Fibroblast of lung (primary cell): ENCODE measurements at regions not wholly inside any gene's neighbourhood (a gene's known extent, or its start where the extent isn't known, plus 50 kb on each side); places are given as distances from the start of the nearest gene placed in this dataset.

Source experiments
- DNase-seq, 2 donors: peaks; one replicate each; pipeline versions ENCODE4 v3.0.0 to v3.0.0-alpha.2; 2010; ENCODE audit warnings: low read depth in 2 of 2
- H2AFZ ChIP-seq: 2 replicates; pipeline ENCODE4 v1.5.1; 2012; ENCODE audit warnings: low read length, control low read depth, inconsistent platforms
- H3K27ac ChIP-seq: 2 replicates; pipeline ENCODE4 v1.5.1; 2011; ENCODE audit warnings: low read length, control low read depth; ENCODE audit not compliant: insufficient read depth
- H3K27me3 ChIP-seq: 2 replicates; pipeline ENCODE4 v1.5.1; 2011; ENCODE audit warnings: mild to moderate bottlenecking, low read length; ENCODE audit not compliant: control insufficient read depth, insufficient read depth
- H3K36me3 ChIP-seq: 2 replicates; pipeline ENCODE4 v1.5.1; 2011; ENCODE audit warnings: low read length; ENCODE audit not compliant: control insufficient read depth, insufficient read depth
- H3K4me1 ChIP-seq: 2 replicates; pipeline ENCODE4 v1.5.1; 2011; ENCODE audit warnings: low read length; ENCODE audit not compliant: control insufficient read depth, insufficient read depth; ENCODE audit errors: extremely low read depth
- H3K4me2 ChIP-seq: 2 replicates; pipeline ENCODE4 v1.5.1; 2011; ENCODE audit warnings: low read length, control low read depth; ENCODE audit not compliant: insufficient read depth; ENCODE audit errors: extremely low read depth
- H3K4me3 ChIP-seq, 4 experiments: fragments of 200-600 bp in 1 of 4; sonication (generic) in 1 of 4; replicated peaks in 1 of 4; 2 replicates each; pipeline ENCODE4 v1.5.1; 2011 to 2016; ENCODE audit warnings: low read length in 4 of 4, low read depth in 3 of 4, mild to moderate bottlenecking in 3 of 4, control low read depth in 2 of 4, inconsistent platforms in 1 of 4, mixed read lengths in 1 of 4; ENCODE audit not compliant: insufficient read depth in 1 of 4; ENCODE audit errors: control extremely low read depth in 1 of 4
- H3K79me2 ChIP-seq: 2 replicates; pipeline ENCODE4 v1.5.1; 2012; ENCODE audit warnings: mild to moderate bottlenecking, low read length, inconsistent platforms; ENCODE audit not compliant: control insufficient read depth, insufficient read depth
- H3K9ac ChIP-seq: 2 replicates; pipeline ENCODE4 v1.5.1; 2011; ENCODE audit warnings: mild to moderate bottlenecking, low read length, control low read depth; ENCODE audit not compliant: insufficient read depth
- H3K9me3 ChIP-seq: 2 replicates; pipeline ENCODE4 v1.5.1; 2012; ENCODE audit warnings: low read depth, low read length; ENCODE audit not compliant: control insufficient read depth, insufficient read depth
- H4K20me1 ChIP-seq: 2 replicates; pipeline ENCODE4 v1.5.1; 2011; ENCODE audit warnings: low read length; ENCODE audit not compliant: control insufficient read depth, insufficient read depth; ENCODE audit errors: extremely low read depth
- CTCF ChIP-seq, 2 donors: IDR thresholded peaks in 1 of 2; conservative IDR thresholded peaks in 1 of 2; 1 replicate in 1 of 2; 2 replicates in 1 of 2; pipeline ENCODE4 v1.5.1; 2011 to 2012; ENCODE audit warnings: low read length in 2 of 2, control low read depth in 1 of 2, inconsistent platforms in 1 of 2, low read depth in 1 of 2, mild to moderate bottlenecking in 1 of 2
- EZH2 ChIP-seq: IDR thresholded peaks from 2 replicates; pipeline ENCODE4 v1.5.1; 2012; ENCODE audit warnings: low read length, control low read depth, mild to moderate bottlenecking; ENCODE audit errors: missing control alignments

- Histone ChIP-seq H3K27ac (no peak overlapping the region), H3K36me3 (no peaks in the 10 kb centered on the region), H3K27me3 (no peaks in the 10 kb centered on the region), H2AFZ (no peak overlapping the region), H3K4me1 (no peaks in the 10 kb centered on the region), H3K79me2 (no peaks in the 10 kb centered on the region), H3K9me3 (no peaks in the 10 kb centered on the region), H3K4me3 (no peak overlapping the region), H3K9ac (no peak overlapping the region), H3K4me2 (no peak overlapping the region), H4K20me1 (no peaks in the 10 kb centered on the region)
- no peak for DNase-seq
- TF ChIP-seq EZH2 (no peak), CTCF (conservative IDR thresholded peaks at IDR 0.05 in 1 of 2, IDR thresholded peaks at IDR 0.05 in 1 of 2; ENCODE audit: low read depth in 1 of 2, low read length in 2 of 2) (no peak)
These were observed 171.2 kb downstream of the CCDC59 start for GRCh38 chr12:82187011-82187410.

DNA sequence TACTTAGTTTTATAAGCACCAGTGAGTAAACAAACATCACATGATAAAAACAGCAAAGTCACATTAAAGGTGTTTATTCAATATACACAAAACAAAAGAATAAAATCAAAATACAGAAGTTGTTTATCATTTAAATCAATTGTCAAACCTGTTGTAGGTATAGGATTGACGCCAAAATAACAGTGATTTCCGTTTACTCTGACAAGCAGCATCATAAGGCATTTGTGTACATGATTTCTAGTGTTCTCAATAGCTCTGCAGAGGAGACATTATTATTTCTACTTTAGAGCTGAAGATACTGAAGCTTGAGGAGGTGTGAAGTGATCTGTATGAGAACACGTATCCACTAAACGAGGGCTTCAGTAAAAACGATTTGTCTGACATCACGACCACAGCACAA is 171.9 kb downstream of the CCDC59 start:
- DNase-seq, result no peak
- Histone ChIP-seq H3K27me3 (no peaks in the 10 kb centered on the region), H3K9me3 (no peaks in the 10 kb centered on the region), H3K9ac (no peak overlapping the region), H3K4me2 (no peak overlapping the region), H3K36me3 (no peaks in the 10 kb centered on the region), H4K20me1 (no peaks in the 10 kb centered on the region), H3K27ac (no peak overlapping the region), H3K4me3 (no peak overlapping the region), H3K79me2 (no peaks in the 10 kb centered on the region), H3K4me1 (no peaks in the 10 kb centered on the region), H2AFZ (no peak overlapping the region)
- TF ChIP-seq EZH2 (no peak), CTCF (conservative IDR thresholded peaks at IDR 0.05 in 1 of 2, IDR thresholded peaks at IDR 0.05 in 1 of 2; ENCODE audit: low read depth in 1 of 2, low read length in 2 of 2) (no peak)

DNA sequence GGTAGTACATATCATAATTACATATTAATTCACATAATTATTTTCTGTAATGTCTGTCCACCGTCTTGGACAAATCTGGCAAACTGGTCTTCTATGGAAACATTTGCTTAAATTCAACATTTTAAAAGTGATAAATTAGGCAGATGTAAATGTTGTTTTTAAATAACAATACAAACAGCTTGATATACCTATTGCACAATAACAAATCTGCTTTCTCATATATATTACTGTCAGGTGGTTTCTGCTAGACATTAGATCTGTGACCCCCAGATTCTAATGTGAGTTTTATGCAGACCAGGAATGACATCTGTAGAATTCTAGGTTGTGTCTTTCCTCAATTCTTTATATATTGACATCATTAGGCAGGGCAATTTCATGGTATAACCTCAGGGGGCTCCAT is 173.3 kb downstream of the CCDC59 start:
- H3K4me1 ChIP-seq, result no peaks in the 10 kb centered on the region
- H2AFZ ChIP-seq, result no peak overlapping the region
- no peak for TF ChIP-seq CTCF (conservative IDR thresholded peaks at IDR 0.05 in 1 of 2, IDR thresholded peaks at IDR 0.05 in 1 of 2; ENCODE audit: low read depth in 1 of 2, low read length in 2 of 2)
- TF ChIP-seq EZH2, result no peak
- H3K27ac ChIP-seq, result no peak overlapping the region
- H3K4me3 ChIP-seq, result no peak overlapping the region
- no peaks in the 10 kb centered on the region for H3K36me3 ChIP-seq
- H3K79me2 ChIP-seq, result no peaks in the 10 kb centered on the region
- H4K20me1 ChIP-seq, result no peaks in the 10 kb centered on the region
- H3K9me3 ChIP-seq, result no peaks in the 10 kb centered on the region
- H3K4me2 ChIP-seq, result no peak overlapping the region
- H3K9ac ChIP-seq, result no peak overlapping the region
- H3K27me3 ChIP-seq, result no peaks in the 10 kb centered on the region
- DNase-seq, result no peak
